ENCODE measurements at regions not wholly inside any gene's neighbourhood (a gene's known extent, or its start where the extent isn't known, plus 50 kb on each side); places are given as distances from the start of the nearest gene placed in this dataset.
A peak's percentile ranks its signal among the peaks of the same experiment; 100 is the strongest.

DNA sequence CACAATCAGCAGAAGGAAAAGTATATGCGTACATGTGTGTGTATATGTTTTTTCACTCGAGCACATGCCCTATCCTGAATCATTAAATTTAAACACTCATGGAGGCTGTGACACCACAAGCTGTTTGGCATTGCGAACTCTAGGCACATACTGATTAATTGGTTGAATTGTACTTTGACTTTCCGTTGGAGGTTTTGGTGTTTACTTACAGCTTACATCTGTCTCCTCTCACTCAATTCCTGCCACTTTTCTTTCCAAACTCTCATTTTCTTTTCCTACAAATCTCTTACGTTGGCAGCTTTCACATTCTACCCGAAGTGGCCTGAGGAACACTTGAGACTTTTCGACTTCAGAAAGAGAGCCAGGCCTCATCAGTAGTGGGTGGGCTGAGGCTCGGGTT is 434.1 kb upstream of the SEMA6D start:
- H3K27me3 Mint-ChIP-seq (ENCODE audit: insufficient read depth): no peaks in the 10 kb centered on the region
- H3K4me3 Mint-ChIP-seq: no peak overlapping the region
- no peaks in the 10 kb centered on the region for H3K36me3 Mint-ChIP-seq (ENCODE audit: low read depth)
- H3K4me1 Mint-ChIP-seq: peaks cover 2% of the 10 kb centered on the region
- H3K27ac Mint-ChIP-seq: no peak overlapping the region
- Histone ChIP-seq H3K4me3 (ENCODE audit: low read length) (no peak overlapping the region), H3K36me3 (ENCODE audit: control insufficient read depth, insufficient read depth, low read length) (no peaks in the 10 kb centered on the region), H3K27me3 (ENCODE audit: control insufficient read depth, insufficient read depth, low read length, poor library complexity, severe bottlenecking) (no peaks in the 10 kb centered on the region), H3K27ac (ENCODE audit: low read depth, low read length) (no peak overlapping the region), H3K9ac (ENCODE audit: extremely low read depth, low read length, poor library complexity, severe bottlenecking) (no peak overlapping the region), H3K4me1 (ENCODE audit: control insufficient read depth, insufficient read depth, low read length) (no peaks in the 10 kb centered on the region), H3K9me3 (ENCODE audit: control insufficient read depth, low read length) (peaks cover 9% of the 10 kb centered on the region)
- DNase-seq: no peak
- WGBS, 2 experiments (ENCODE audit: insufficient coverage in 1 of 2, insufficient read length in 1 of 2): 93 to 97% methylated on average over 6 to 8 of the region's 8 CpGs
- peaks cover 9% of the 10 kb centered on the region for H3K9me3 Mint-ChIP-seq
- no peak for TF ChIP-seq CTCF (conservative IDR thresholded peaks at IDR 0.05)

GRCh38 chr15:47288794-47289193 is 428.5 kb upstream of the SEMA6D start:
- peaks cover 13% of the 10 kb centered on the region for H3K4me1 Mint-ChIP-seq
- Histone ChIP-seq H3K9ac (ENCODE audit: extremely low read depth, low read length, poor library complexity, severe bottlenecking) (no peak overlapping the region), H3K27me3 (ENCODE audit: control insufficient read depth, insufficient read depth, low read length, poor library complexity, severe bottlenecking) (no peaks in the 10 kb centered on the region), H3K9me3 (ENCODE audit: control insufficient read depth, low read length) (peaks cover 9% of the 10 kb centered on the region), H3K27ac (ENCODE audit: low read depth, low read length) (no peak overlapping the region), H3K4me1 (ENCODE audit: control insufficient read depth, insufficient read depth, low read length) (no peaks in the 10 kb centered on the region), H3K4me3 (ENCODE audit: low read length) (no peak overlapping the region), H3K36me3 (ENCODE audit: control insufficient read depth, insufficient read depth, low read length) (no peaks in the 10 kb centered on the region)
- WGBS, 2 experiments (ENCODE audit: insufficient coverage in 1 of 2, insufficient read length in 1 of 2): 90 to 91% methylated on average over 3 to 6 of the region's 6 CpGs
- TF ChIP-seq CTCF (conservative IDR thresholded peaks at IDR 0.05): no peak
- no peaks in the 10 kb centered on the region for H3K27me3 Mint-ChIP-seq (ENCODE audit: insufficient read depth)
- no peaks in the 10 kb centered on the region for H3K36me3 Mint-ChIP-seq (ENCODE audit: low read depth)
- no peak overlapping the region for H3K27ac Mint-ChIP-seq
- H3K4me3 Mint-ChIP-seq: no peak overlapping the region
- H3K9me3 Mint-ChIP-seq: peaks cover 7% of the 10 kb centered on the region
- DNase-seq: peak; percentile 56

DNA sequence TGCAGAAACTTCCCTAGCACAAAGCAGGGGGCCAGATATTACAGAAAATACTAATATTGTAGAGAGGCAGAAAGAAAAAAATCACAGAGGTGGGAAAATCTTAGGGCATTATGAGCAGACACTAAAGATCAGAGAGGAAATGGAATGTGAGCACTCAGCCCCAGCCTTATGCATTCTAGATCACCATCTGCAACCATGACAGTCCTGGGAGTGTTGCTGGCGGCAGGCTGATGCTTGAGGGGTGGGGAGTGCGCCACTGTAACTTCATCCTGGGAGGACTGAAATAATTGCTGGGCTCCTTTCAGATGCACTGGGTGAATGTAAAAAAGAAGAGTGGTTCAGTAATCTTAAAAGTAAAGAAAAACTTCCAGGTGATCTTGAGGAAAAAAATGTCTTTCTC is 427.6 kb upstream of the SEMA6D start:
- H3K27ac ChIP-seq (ENCODE audit: low read depth, low read length): peak overlapping the region; percentile 81
- Mint-ChIP-seq H3K36me3 (ENCODE audit: low read depth) (no peaks in the 10 kb centered on the region), H3K9me3 (peaks cover 7% of the 10 kb centered on the region), H3K27me3 (ENCODE audit: insufficient read depth) (no peaks in the 10 kb centered on the region), H3K4me3 (no peak overlapping the region), H3K27ac (no peak overlapping the region), H3K4me1 (peaks cover 13% of the 10 kb centered on the region)
- no peak for TF ChIP-seq CTCF (conservative IDR thresholded peaks at IDR 0.05)
- H3K4me3 ChIP-seq (ENCODE audit: low read length): no peak overlapping the region
- H3K27me3 ChIP-seq (ENCODE audit: control insufficient read depth, insufficient read depth, low read length, poor library complexity, severe bottlenecking): no peaks in the 10 kb centered on the region
- WGBS, 2 experiments (ENCODE audit: insufficient coverage in 1 of 2, insufficient read length in 1 of 2): 88 to 100% methylated on average over 1 to 2 of the region's 2 CpGs
- no peak for DNase-seq
- H3K4me1 ChIP-seq (ENCODE audit: control insufficient read depth, insufficient read depth, low read length): no peaks in the 10 kb centered on the region
- H3K9ac ChIP-seq (ENCODE audit: extremely low read depth, low read length, poor library complexity, severe bottlenecking): no peak overlapping the region
- peaks cover 9% of the 10 kb centered on the region for H3K9me3 ChIP-seq (ENCODE audit: control insufficient read depth, low read length)
- H3K36me3 ChIP-seq (ENCODE audit: control insufficient read depth, insufficient read depth, low read length): no peaks in the 10 kb centered on the region
